ENCODE measurements at regions not wholly inside any gene's neighbourhood (a gene's known extent, or its start where the extent isn't known, plus 50 kb on each side); places are given as distances from the start of the nearest gene placed in this dataset.

GRCh38 chr5:84642795-84643194 lies 258.1 kb upstream of the EDIL3 start:
- DNase-seq (ENCODE audit: low read depth) = no peak
- no peak for TF ChIP-seq CTCF (IDR thresholded peaks at IDR 0.05; ENCODE audit: control insufficient read depth, extremely low read depth, insufficient read depth)
- no peak overlapping the region for H3K4me3 ChIP-seq (ENCODE audit: low read depth, low read length)

- H3K4me3 ChIP-seq (ENCODE audit: low read depth, low read length) = no peak overlapping the region
- DNase-seq (ENCODE audit: low read depth) = no peak
- no peak for TF ChIP-seq CTCF (IDR thresholded peaks at IDR 0.05; ENCODE audit: control insufficient read depth, extremely low read depth, insufficient read depth)
Measured at GRCh38 chr5:84642324-84642723, 257.6 kb upstream of the EDIL3 start.

GRCh38 chr5:84637662-84638375 lies 253.1 kb upstream of the EDIL3 start:
- DNase-seq (ENCODE audit: low read depth) = no peak
- no peak for TF ChIP-seq CTCF (IDR thresholded peaks at IDR 0.05; ENCODE audit: control insufficient read depth, extremely low read depth, insufficient read depth)
- H3K4me3 ChIP-seq (ENCODE audit: low read depth, low read length) = no peak overlapping the region

- TF ChIP-seq CTCF (IDR thresholded peaks at IDR 0.05; ENCODE audit: control insufficient read depth, extremely low read depth, insufficient read depth) = no peak
Measured at GRCh38 chr5:84635235-84636055, 250.8 kb upstream of the EDIL3 start.

GRCh38 chr5:84634256-84634655 lies 249.6 kb upstream of the EDIL3 start:
- no peak overlapping the region for H3K4me3 ChIP-seq (ENCODE audit: low read depth, low read length)
- no peak for DNase-seq (ENCODE audit: low read depth)
- no peak for TF ChIP-seq CTCF (IDR thresholded peaks at IDR 0.05; ENCODE audit: control insufficient read depth, extremely low read depth, insufficient read depth)

More at GRCh38 chr5:84635235-84636055, 250.8 kb upstream of the EDIL3 start:
- no peak overlapping the region for H3K4me3 ChIP-seq (ENCODE audit: low read depth, low read length)
- no peak for DNase-seq (ENCODE audit: low read depth)

GRCh38 chr5:84632418-84632817 lies 247.7 kb upstream of the EDIL3 start:
- TF ChIP-seq CTCF (IDR thresholded peaks at IDR 0.05; ENCODE audit: control insufficient read depth, extremely low read depth, insufficient read depth) = no peak
- H3K4me3 ChIP-seq (ENCODE audit: low read depth, low read length) = no peak overlapping the region
- DNase-seq (ENCODE audit: low read depth) = no peak
